Renal cortical epithelial cell (primary cell): ENCODE measurements at regions not wholly inside any gene's neighbourhood (a gene's known extent, or its start where the extent isn't known, plus 50 kb on each side); places are given as distances from the start of the nearest gene placed in this dataset.

Experiments
- DNase-seq: peaks from one replicate; pipeline ENCODE4 v3.0.0-alpha.2; 2011; ENCODE audit warnings: low read depth

DNA sequence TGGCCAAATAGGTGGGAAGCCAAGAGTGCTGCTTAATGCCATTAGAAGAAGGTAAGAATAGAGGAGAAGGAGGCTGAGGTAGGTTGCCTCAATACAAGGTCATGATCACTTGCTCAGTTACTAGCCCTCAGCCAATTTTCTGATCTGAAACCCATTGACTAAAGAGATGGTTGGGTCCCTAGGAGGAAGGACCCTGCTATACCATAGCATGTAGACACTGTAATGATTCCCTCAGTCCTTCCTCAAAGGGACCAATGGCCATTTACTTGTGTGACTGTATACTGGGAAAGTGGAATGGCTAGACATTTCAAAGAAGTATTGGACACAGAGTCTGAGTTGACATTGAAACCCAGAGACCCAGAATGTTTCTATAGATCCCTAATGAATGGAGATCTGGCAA is 108.5 kb upstream of the MAP1B start:
- DNase-seq = no peak

DNA sequence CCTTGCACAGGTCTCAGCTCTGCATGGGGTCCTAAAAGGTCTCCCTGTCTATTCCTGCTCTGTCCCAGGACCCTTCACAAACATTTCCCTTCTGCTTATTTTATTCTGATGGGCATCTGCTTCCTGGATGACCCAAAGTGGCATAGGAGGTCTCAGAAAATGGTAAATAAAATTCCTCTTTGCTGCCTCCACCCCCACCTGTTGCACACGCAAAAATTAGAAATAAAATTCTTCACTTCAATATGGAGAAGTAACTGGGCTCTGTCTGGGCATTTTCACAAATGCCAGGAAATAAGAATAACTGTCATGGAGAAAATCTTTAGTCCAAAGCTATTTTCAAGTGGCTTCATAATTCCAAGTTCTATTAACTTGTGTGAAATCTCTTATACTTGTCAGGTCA is 106.6 kb upstream of the MAP1B start:
- no peak for DNase-seq

GRCh38 chr5:72005671-72006070 is 101.6 kb upstream of the MAP1B start:
- DNase-seq = no peak

DNA sequence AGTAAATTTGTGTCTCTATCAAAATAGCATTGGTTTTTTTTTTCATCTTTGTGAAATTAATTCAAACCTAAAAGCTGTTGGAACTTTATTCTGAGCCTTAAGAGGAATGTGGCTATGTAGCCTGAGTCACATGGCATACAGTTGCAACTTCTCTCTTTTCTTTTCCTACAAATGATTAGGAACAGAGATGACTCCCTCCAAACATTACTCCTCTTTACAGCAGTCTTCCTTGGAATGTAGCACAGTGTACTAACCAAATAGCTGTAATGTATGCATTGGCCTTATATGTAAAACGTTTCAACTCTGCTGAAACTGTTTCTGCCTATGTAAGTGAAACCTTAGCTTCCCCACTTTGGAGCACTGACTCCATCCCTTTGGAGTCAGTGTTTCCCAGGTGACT is 100.9 kb upstream of the MAP1B start:
- DNase-seq = no peak

GRCh38 chr5:72007336-72008111 is 99.8 kb upstream of the MAP1B start:
- DNase-seq = no peak

DNA sequence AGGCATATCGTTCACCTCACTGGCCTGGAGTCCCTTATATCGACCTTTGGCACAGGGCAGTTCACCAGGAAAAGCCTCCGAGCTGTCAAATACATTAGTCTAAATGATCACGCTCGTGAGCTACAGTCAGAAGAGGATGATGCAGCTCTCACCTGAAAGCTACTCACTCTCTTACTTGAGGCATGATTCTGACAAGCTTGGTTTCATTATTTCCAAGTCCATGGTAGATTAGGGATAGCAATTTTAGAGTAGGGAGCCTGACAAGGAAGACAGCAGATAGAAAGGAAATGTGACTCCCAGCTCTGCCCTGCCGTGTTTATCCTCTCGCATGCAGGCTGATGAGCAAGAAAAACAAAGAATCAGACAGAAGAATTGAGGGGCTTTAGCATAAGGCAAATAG is 98.0 kb upstream of the MAP1B start:
- no peak for DNase-seq

GRCh38 chr5:72010430-72010829 is 96.8 kb upstream of the MAP1B start:
- DNase-seq = no peak

DNA sequence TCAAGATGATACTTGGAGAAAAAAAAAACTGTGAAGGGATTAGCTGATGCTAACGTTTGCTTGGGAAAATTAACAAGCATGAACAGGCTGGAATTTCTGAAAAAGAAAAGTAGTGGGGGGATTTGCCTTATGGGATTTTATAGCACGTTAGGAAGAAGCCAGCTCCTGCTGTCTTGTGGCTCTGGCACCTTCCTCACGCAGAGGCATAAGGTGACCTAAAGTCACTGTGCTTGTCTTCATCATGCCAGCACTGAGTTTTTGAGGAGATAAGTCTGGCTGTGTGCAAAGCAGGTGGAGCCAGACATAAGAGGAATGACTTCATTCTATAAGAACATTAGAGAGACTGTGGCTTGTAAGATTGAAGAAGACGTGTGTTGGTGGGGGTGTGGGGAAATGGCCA is 94.4 kb upstream of the MAP1B start:
- no peak for DNase-seq

DNA sequence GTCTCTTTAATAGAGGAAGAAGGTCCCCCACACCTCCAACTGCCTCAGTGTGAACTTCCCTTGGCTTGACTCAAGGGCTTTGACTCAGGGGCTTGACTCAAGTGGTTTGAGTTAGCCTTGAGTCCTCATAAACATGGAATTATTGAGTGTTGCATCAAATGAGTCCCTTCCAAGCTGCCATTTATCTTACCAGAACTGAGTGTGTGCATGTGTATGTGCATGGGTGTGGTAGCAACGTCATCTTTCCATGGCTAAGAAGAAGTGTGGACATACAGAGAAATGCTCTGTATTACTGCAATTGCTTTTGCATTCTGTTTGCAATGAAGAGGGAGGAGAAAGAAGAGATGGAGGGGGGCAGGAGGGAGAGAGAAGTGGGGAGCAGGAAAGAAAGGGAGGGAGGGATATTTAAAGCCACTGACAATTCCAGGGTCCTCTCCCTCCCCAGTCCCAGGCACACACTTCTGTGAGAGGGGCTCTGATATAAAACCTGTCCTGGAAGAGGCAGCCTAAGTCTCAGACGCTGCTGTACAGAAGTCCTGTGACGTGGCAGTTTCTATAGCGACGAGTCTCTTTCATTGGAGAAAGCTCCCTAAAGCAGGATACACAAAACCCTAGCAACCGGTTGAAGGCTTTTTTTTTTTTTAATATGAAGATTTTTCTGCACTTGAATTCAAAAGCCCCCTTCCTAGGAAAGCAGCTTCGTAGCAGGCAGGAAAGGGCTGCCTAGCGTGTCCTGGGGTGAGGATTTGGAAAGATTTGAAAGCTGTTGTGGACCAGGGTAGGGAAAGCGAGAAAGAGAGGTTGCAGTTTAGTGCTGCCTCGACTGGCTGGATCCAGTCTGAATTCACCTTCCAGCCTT is 93.3 kb upstream of the MAP1B start:
- DNase-seq = peak; percentile 29

DNA sequence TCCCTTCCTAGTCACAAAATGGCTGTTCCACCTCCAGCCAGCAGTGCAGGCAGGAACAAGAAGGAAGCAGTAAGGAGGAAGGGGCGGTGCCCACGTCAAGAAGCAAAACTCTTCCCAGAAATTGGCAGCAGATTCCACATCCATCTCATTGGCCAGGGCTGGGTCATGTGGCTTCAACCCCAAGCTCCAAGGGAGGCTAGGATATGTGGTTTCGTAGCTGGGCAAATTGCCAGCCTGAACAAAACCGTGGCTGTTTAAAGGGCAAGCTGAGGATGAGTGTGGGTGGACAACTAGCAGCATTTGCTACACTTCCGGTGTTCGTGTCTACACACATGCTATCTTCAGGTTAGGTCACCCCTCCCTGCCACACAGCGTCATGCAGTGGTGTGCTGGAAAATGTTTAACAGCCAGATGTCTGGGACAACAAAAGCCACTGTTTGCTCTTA is 92.1 kb upstream of the MAP1B start:
- DNase-seq = peak; percentile 6

DNA sequence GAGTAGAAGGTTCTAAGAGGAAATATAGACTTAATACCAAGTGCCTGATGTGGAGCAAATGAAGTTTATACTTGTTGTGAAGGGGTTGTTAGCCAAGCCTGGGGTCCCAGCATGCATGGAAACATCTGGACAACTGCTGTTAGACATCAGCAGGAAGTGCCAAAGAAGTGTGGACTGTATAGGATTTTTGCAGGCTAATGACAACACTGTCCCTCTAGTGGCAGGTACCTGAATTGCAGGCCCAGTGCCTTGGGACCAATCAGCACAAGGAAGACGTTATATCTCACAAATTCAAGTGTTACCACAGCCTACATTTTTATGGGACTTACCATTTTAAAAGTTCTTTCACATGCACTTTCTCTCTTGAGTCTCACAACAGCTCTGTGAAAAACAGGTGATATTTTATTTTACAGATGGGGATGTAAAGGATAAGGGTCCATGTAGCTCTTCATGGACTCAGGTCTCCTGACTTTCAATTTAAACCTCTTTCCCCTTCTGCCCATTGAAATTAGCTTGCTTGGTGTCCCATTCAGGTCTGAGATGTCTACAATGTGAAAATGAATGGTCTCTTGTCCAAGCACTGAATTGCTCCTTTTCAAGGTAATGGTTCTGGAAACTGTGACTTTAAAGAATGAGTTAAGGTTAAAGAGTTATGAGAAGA is 89.0 kb upstream of the MAP1B start:
- DNase-seq = peak; percentile 25

DNA sequence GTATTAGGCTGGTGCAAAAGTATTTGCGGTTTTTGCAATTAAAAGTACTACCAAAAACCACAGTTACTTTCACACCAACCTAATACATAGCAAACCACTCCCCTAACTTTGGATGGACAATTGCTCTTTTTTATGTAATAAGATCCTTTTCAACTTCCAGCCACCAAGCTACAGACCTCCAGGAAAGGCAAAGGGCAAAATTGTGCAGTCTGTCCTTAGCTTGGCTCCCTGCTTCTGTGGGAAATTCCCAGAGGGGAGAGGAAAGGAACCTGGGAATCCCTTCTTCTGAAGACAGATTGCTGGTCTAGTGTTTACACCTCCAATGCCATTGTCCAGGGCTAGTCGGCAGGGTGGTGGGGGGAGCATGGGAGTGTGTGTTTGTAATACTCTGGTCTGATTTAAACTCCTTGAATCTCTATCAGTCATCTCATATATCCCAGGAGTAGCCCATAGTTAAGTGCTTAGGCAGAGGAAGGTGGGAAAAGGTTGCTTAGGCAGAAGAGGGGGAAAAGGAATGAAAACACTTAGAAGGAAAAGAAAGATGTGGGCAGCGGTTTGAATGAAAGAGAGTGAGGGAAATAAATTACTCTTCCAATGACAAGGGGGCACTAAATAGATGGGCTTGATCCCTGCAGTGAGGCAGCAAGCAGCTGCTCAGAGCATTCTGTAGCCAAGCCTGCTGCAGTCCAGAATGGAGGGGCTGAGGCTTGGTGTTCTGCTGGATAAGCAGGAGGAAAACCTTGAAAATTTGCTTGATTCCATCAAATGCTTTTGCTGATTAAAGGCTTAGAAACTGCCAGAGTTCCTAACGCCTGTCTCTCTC is 86.9 kb upstream of the MAP1B start:
- no peak for DNase-seq

GRCh38 chr5:72021651-72022357 is 85.5 kb upstream of the MAP1B start:
- no peak for DNase-seq

- DNase-seq = no peak
Observed at GRCh38 chr5:72028382-72028781, 78.9 kb upstream of the MAP1B start.

DNA sequence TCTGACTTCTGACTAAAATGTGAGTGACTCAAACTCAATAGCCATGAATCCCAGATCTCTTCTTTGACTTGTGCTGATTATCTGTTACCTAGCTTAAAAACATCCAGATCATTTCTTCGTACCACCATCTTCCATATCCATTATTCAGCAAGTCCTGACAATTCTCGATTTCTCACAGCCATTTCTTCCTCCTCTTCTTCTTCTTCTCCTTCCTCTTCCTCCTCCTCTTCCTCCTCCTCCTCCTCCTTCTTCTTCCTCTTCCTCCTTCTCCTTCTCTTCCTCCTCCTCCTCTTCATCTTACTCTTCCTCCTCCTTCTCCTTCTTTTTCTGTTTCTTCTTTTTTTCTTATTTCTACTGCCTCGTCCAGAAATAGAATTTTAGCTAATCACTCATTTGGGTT is 77.0 kb upstream of the MAP1B start:
- DNase-seq = no peak

DNA sequence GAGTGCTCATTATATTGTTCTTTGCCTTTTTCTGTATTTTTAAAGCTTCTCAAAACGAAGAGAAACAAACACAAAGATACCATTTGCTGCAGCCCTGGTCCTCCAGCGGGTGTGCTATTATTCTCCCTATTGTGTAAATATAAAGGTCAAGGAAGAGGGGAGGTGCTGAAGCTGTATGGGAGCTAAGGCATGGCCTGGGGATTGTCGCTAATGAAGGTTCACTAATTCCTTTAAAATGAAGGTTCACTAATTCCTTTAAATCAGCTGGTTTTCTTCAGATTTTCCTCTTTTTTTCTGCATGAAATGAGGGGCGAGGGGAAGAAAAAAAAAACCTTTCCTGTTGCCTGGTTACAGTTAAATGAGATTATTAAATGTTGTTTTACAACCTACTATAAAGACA is 74.5 kb upstream of the MAP1B start:
- DNase-seq = no peak

- no peak for DNase-seq
Observed at GRCh38 chr5:72034770-72035169, 72.5 kb upstream of the MAP1B start.

DNA sequence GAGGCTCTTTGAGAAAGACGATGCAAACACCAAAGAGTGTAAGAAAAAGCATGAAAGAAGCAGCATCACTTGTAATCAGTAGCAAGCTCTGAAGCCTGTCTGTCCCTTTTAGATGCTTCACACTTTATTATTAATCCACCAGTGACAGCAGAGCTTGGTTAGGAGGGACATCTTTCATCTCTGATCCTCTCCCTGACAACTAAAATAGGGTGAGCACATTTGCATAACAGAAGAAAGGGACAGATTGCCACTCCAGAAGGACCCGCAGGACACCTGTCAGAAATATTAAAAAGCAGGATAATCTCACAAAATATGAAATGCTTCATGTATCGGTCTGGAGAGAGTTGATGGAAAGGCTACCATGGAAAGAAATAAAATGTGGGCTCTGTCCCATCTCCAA is 71.4 kb upstream of the MAP1B start:
- DNase-seq = no peak

GRCh38 chr5:72036951-72037350 is 70.3 kb upstream of the MAP1B start:
- peak; percentile 4 for DNase-seq

GRCh38 chr5:72040513-72040912 is 66.8 kb upstream of the MAP1B start:
- DNase-seq = no peak

DNA sequence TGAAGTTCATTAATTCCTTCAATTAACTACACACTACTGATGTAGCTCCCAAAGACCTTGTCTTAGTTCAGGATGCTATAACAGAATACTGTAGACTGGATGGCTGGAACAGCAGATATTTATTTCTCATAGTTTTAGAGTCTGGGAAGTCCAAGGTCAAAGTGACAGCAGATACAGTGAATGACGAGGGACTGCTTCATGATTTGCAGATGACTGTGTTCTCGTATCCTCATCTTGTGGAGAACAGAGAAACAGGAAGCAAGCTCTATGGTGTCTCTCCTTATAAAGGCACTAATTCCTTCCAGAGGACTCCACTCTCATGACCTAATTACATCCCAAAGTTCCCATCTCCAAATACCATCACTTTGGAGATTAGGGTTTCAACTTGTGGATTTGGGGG is 65.6 kb upstream of the MAP1B start:
- no peak for DNase-seq
